ENCODE measurements at regions not wholly inside any gene's neighbourhood (a gene's known extent, or its start where the extent isn't known, plus 50 kb on each side); places are given as distances from the start of the nearest gene placed in this dataset.

GRCh38 chr21:23743821-23744220, 1863.5 kb downstream of the MRPL39 start:
- DNase-seq: no peak
- CTCF ChIA-PET: no interaction called here
- Histone ChIP-seq H3K4me3 (ENCODE audit: control insufficient read depth in 1 of 7, extremely low read depth in 1 of 7, insufficient read depth in 4 of 7, low read depth in 2 of 7, low read length in 6 of 7) (no peak overlapping the region), H3K9me3 (ENCODE audit: control extremely low read depth in 1 of 5, control insufficient read depth in 4 of 5, insufficient read depth in 2 of 5, low read depth in 1 of 5, low read length in 4 of 5) (peaks cover 0 to 8% (median 0%) of the 10 kb centered on the region in 5 experiments), H3K36me3 (ENCODE audit: control insufficient read depth in 4 of 4, insufficient read depth in 4 of 4, low read length in 3 of 4) (no peaks in the 10 kb centered on the region), H3K4me1 (ENCODE audit: control extremely low read depth in 1 of 4, control insufficient read depth in 4 of 4, insufficient read depth in 4 of 4, low read length in 3 of 4) (no peaks in the 10 kb centered on the region), H3K27ac (ENCODE audit: insufficient read depth in 1 of 2, low read depth in 1 of 2, low read length in 2 of 2, poor library complexity in 1 of 2, severe bottlenecking in 2 of 2) (no peak overlapping the region), H3K27me3 (replicated peaks in 2 of 5; ENCODE audit: control insufficient read depth in 4 of 5, insufficient read depth in 5 of 5, low read length in 4 of 5) (peaks cover 0 to 3% (median 0%) of the 10 kb centered on the region in 5 experiments)
- no CpG with 5 or more reads among the region's 2 CpGs for WGBS (ENCODE audit: insufficient coverage)
- POLR2A ChIA-PET: no interaction called here

DNA sequence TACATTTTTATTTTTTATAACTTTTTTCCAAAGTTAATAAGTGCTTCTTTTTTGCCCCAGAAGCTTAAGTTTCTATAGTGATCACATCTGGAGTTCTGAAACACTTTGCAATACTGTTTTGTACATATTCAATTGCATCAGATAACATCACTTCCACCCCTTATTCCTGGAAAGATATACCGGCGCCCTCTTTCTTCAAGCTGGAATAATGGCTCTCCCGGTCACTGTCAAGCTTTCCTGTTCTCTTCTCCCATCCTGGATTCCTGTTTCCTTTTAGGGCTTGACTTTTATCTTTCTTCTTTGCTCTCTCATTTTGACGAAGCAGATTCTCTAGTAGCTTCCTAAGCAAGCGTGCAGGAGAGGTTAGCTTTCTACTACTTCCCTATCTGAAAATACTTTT, 1866.8 kb downstream of the MRPL39 start:
- WGBS (ENCODE audit: insufficient coverage): 86% methylated on average over 3 of the region's 5 CpGs
- CTCF ChIA-PET: no interaction called here
- H3K9me3 ChIP-seq (ENCODE audit: control extremely low read depth in 1 of 5, control insufficient read depth in 4 of 5, insufficient read depth in 2 of 5, low read depth in 1 of 5, low read length in 4 of 5): peaks cover 0 to 2% (median 0%) of the 10 kb centered on the region in 5 experiments
- DNase-seq: no peak
- H3K36me3 ChIP-seq (ENCODE audit: control insufficient read depth in 4 of 4, insufficient read depth in 4 of 4, low read length in 3 of 4): no peaks in the 10 kb centered on the region
- no peak overlapping the region for H3K27ac ChIP-seq (ENCODE audit: insufficient read depth in 1 of 2, low read depth in 1 of 2, low read length in 2 of 2, poor library complexity in 1 of 2, severe bottlenecking in 2 of 2)
- H3K4me1 ChIP-seq (ENCODE audit: control extremely low read depth in 1 of 4, control insufficient read depth in 4 of 4, insufficient read depth in 4 of 4, low read length in 3 of 4): no peaks in the 10 kb centered on the region
- no peak overlapping the region for H3K4me3 ChIP-seq (ENCODE audit: control insufficient read depth in 1 of 7, extremely low read depth in 1 of 7, insufficient read depth in 4 of 7, low read depth in 2 of 7, low read length in 6 of 7)
- POLR2A ChIA-PET: no interaction called here
- H3K27me3 ChIP-seq (replicated peaks in 2 of 5; ENCODE audit: control insufficient read depth in 4 of 5, insufficient read depth in 5 of 5, low read length in 4 of 5): peaks cover 0 to 3% (median 0%) of the 10 kb centered on the region in 5 experiments

DNA sequence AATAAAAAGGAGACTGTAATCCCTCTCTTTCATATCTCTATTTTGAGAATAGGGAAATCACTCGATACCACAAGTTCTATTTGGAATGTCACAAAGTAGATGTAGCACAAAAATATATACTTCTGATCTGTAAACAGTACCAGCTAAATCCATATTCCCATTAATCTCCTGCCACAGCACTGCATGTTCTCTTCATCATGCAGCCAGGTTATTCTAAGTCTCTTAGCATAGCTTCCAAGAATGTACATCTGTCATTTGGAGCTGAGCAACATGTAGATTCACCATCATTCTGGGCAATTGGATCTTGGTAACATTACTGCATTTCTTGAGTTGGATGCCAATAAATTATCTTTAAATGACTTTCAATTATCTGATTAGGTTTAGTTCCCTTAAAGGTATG, 1874.5 kb downstream of the MRPL39 start:
- Histone ChIP-seq H3K27ac (ENCODE audit: insufficient read depth in 1 of 2, low read depth in 1 of 2, low read length in 2 of 2, poor library complexity in 1 of 2, severe bottlenecking in 2 of 2) (no peak overlapping the region), H3K36me3 (ENCODE audit: control insufficient read depth in 4 of 4, insufficient read depth in 4 of 4, low read length in 3 of 4) (no peaks in the 10 kb centered on the region), H3K9me3 (ENCODE audit: control extremely low read depth in 1 of 5, control insufficient read depth in 4 of 5, insufficient read depth in 2 of 5, low read depth in 1 of 5, low read length in 4 of 5) (no peaks in the 10 kb centered on the region), H3K4me3 (ENCODE audit: control insufficient read depth in 1 of 7, extremely low read depth in 1 of 7, insufficient read depth in 4 of 7, low read depth in 2 of 7, low read length in 6 of 7) (no peak overlapping the region), H3K4me1 (ENCODE audit: control extremely low read depth in 1 of 4, control insufficient read depth in 4 of 4, insufficient read depth in 4 of 4, low read length in 3 of 4) (no peaks in the 10 kb centered on the region), H3K27me3 (replicated peaks in 2 of 5; ENCODE audit: control insufficient read depth in 4 of 5, insufficient read depth in 5 of 5, low read length in 4 of 5) (peaks cover 0 to 3% (median 0%) of the 10 kb centered on the region in 5 experiments)
- no peak for DNase-seq
- POLR2A ChIA-PET: no interaction called here
- no CpG with 5 or more reads among the region's 1 CpG for WGBS (ENCODE audit: insufficient coverage)
- CTCF ChIA-PET: no interaction called here

DNA sequence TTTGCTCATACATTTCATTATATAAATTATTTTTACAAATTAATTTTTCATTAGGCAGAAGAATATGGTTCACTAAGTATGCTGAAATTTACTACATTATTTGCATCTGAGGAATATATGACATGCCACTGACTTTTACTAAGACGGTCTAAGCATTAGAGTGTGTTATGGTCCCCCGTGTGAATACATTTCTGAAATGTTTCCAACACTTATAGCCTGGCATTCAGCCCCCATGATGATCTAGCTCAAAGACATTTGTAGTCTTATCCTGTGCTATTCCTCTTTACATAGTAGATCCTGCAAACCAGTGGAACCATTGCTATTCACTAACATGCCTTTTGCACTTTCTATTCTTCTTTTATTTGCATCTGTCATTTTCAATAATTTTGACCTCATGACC, 1878.0 kb downstream of the MRPL39 start:
- DNase-seq: no peak
- H3K4me3 ChIP-seq (ENCODE audit: control insufficient read depth in 1 of 7, extremely low read depth in 1 of 7, insufficient read depth in 4 of 7, low read depth in 2 of 7, low read length in 6 of 7): no peak overlapping the region
- H3K36me3 ChIP-seq (ENCODE audit: control insufficient read depth in 4 of 4, insufficient read depth in 4 of 4, low read length in 3 of 4): no peaks in the 10 kb centered on the region
- CTCF ChIA-PET: no interaction called here
- H3K9me3 ChIP-seq (ENCODE audit: control extremely low read depth in 1 of 5, control insufficient read depth in 4 of 5, insufficient read depth in 2 of 5, low read depth in 1 of 5, low read length in 4 of 5): no peaks in the 10 kb centered on the region
- 100% methylated on average over 2 of the region's 2 CpGs for WGBS (ENCODE audit: insufficient coverage)
- H3K27ac ChIP-seq (ENCODE audit: insufficient read depth in 1 of 2, low read depth in 1 of 2, low read length in 2 of 2, poor library complexity in 1 of 2, severe bottlenecking in 2 of 2): no peak overlapping the region
- POLR2A ChIA-PET: no interaction called here
- H3K27me3 ChIP-seq (replicated peaks in 2 of 5; ENCODE audit: control insufficient read depth in 4 of 5, insufficient read depth in 5 of 5, low read length in 4 of 5): peaks cover 0 to 3% (median 0%) of the 10 kb centered on the region in 5 experiments
- H3K4me1 ChIP-seq (ENCODE audit: control extremely low read depth in 1 of 4, control insufficient read depth in 4 of 4, insufficient read depth in 4 of 4, low read length in 3 of 4): no peaks in the 10 kb centered on the region

- Histone ChIP-seq H3K4me3 (ENCODE audit: control insufficient read depth in 1 of 7, extremely low read depth in 1 of 7, insufficient read depth in 4 of 7, low read depth in 2 of 7, low read length in 6 of 7) (no peak overlapping the region), H3K27me3 (replicated peaks in 2 of 5; ENCODE audit: control insufficient read depth in 4 of 5, insufficient read depth in 5 of 5, low read length in 4 of 5) (no peaks in the 10 kb centered on the region), H3K36me3 (ENCODE audit: control insufficient read depth in 4 of 4, insufficient read depth in 4 of 4, low read length in 3 of 4) (no peaks in the 10 kb centered on the region), H3K9me3 (ENCODE audit: control extremely low read depth in 1 of 5, control insufficient read depth in 4 of 5, insufficient read depth in 2 of 5, low read depth in 1 of 5, low read length in 4 of 5) (no peaks in the 10 kb centered on the region), H3K27ac (ENCODE audit: insufficient read depth in 1 of 2, low read depth in 1 of 2, low read length in 2 of 2, poor library complexity in 1 of 2, severe bottlenecking in 2 of 2) (no peak overlapping the region), H3K4me1 (ENCODE audit: control extremely low read depth in 1 of 4, control insufficient read depth in 4 of 4, insufficient read depth in 4 of 4, low read length in 3 of 4) (no peaks in the 10 kb centered on the region)
- no peak for DNase-seq
- CTCF ChIA-PET: no interaction called here
- 84% methylated on average over 3 of the region's 3 CpGs for WGBS (ENCODE audit: insufficient coverage)
- POLR2A ChIA-PET: no interaction called here
These were observed 1881.7 kb downstream of the MRPL39 start for GRCh38 chr21:23725576-23725975.

GRCh38 chr21:23718446-23719285, 1888.6 kb downstream of the MRPL39 start:
- Histone ChIP-seq H3K9me3 (ENCODE audit: control extremely low read depth in 1 of 5, control insufficient read depth in 4 of 5, insufficient read depth in 2 of 5, low read depth in 1 of 5, low read length in 4 of 5) (peaks cover 0 to 1% (median 0%) of the 10 kb centered on the region in 5 experiments), H3K4me3 (ENCODE audit: control insufficient read depth in 1 of 7, extremely low read depth in 1 of 7, insufficient read depth in 4 of 7, low read depth in 2 of 7, low read length in 6 of 7) (no peak overlapping the region), H3K36me3 (ENCODE audit: control insufficient read depth in 4 of 4, insufficient read depth in 4 of 4, low read length in 3 of 4) (no peaks in the 10 kb centered on the region), H3K27me3 (replicated peaks in 2 of 5; ENCODE audit: control insufficient read depth in 4 of 5, insufficient read depth in 5 of 5, low read length in 4 of 5) (no peaks in the 10 kb centered on the region), H3K4me1 (ENCODE audit: control extremely low read depth in 1 of 4, control insufficient read depth in 4 of 4, insufficient read depth in 4 of 4, low read length in 3 of 4) (no peaks in the 10 kb centered on the region), H3K27ac (ENCODE audit: insufficient read depth in 1 of 2, low read depth in 1 of 2, low read length in 2 of 2, poor library complexity in 1 of 2, severe bottlenecking in 2 of 2) (no peak overlapping the region)
- CTCF ChIA-PET: no interaction called here
- POLR2A ChIA-PET: no interaction called here
- DNase-seq: no peak
- WGBS (ENCODE audit: insufficient coverage): 82% methylated on average over 6 of the region's 6 CpGs

GRCh38 chr21:23712166-23712565, 1895.1 kb downstream of the MRPL39 start:
- POLR2A ChIA-PET: no interaction called here
- no peaks in the 10 kb centered on the region for H3K27me3 ChIP-seq (replicated peaks in 2 of 5; ENCODE audit: control insufficient read depth in 4 of 5, insufficient read depth in 5 of 5, low read length in 4 of 5)
- H3K9me3 ChIP-seq (ENCODE audit: control extremely low read depth in 1 of 5, control insufficient read depth in 4 of 5, insufficient read depth in 2 of 5, low read depth in 1 of 5, low read length in 4 of 5): no peaks in the 10 kb centered on the region
- no peak overlapping the region for H3K4me3 ChIP-seq (ENCODE audit: control insufficient read depth in 1 of 7, extremely low read depth in 1 of 7, insufficient read depth in 4 of 7, low read depth in 2 of 7, low read length in 6 of 7)
- no peak for DNase-seq
- no CpG with 5 or more reads among the region's 1 CpG for WGBS (ENCODE audit: insufficient coverage)
- CTCF ChIA-PET: no interaction called here
- H3K4me1 ChIP-seq (ENCODE audit: control extremely low read depth in 1 of 4, control insufficient read depth in 4 of 4, insufficient read depth in 4 of 4, low read length in 3 of 4): no peaks in the 10 kb centered on the region
- H3K27ac ChIP-seq (ENCODE audit: insufficient read depth in 1 of 2, low read depth in 1 of 2, low read length in 2 of 2, poor library complexity in 1 of 2, severe bottlenecking in 2 of 2): no peak overlapping the region
- H3K36me3 ChIP-seq (ENCODE audit: control insufficient read depth in 4 of 4, insufficient read depth in 4 of 4, low read length in 3 of 4): no peaks in the 10 kb centered on the region
